Large intestine (tissue), 3 donors: ENCODE measurements at regions not wholly inside any gene's neighbourhood (a gene's known extent, or its start where the extent isn't known, plus 50 kb on each side); places are given as distances from the start of the nearest gene placed in this dataset.

Source experiments
- DNase-seq, 2 donors: peaks; one replicate each; pipeline versions ENCODE4 v3.0.0 to v3.0.0-alpha.2; 2013
- H3K27ac ChIP-seq: one replicate; pipeline ENCODE4 v1.5.1; 2013; ENCODE audit warnings: low read length
- H3K27me3 ChIP-seq: 2 replicates; pipeline ENCODE4 v1.6.1; 2013; ENCODE audit warnings: low read length; ENCODE audit not compliant: control insufficient read depth, insufficient read depth
- H3K36me3 ChIP-seq: 2 replicates; pipeline ENCODE4 v1.6.1; 2013; ENCODE audit warnings: low read length; ENCODE audit not compliant: control insufficient read depth, insufficient read depth
- H3K4me1 ChIP-seq: one replicate; pipeline ENCODE4 v1.6.1; 2013; ENCODE audit warnings: low read length; ENCODE audit not compliant: control insufficient read depth, insufficient read depth
- H3K4me3 ChIP-seq: one replicate; pipeline ENCODE4 v1.5.1; 2013; ENCODE audit warnings: low read length
- H3K9me3 ChIP-seq: one replicate; pipeline ENCODE4 v1.6.1; 2013; ENCODE audit warnings: mild to moderate bottlenecking, low read depth, low read length, moderate library complexity; ENCODE audit not compliant: control insufficient read depth
- WGBS: methylation state at CpG from one replicate; pipeline ENCODE4 v1.1.5; 2013; ENCODE audit warnings: low lambda C conversion rate; ENCODE audit not compliant: insufficient coverage; 5-methylcytosine and 5-hydroxymethylcytosine counted together

DNA sequence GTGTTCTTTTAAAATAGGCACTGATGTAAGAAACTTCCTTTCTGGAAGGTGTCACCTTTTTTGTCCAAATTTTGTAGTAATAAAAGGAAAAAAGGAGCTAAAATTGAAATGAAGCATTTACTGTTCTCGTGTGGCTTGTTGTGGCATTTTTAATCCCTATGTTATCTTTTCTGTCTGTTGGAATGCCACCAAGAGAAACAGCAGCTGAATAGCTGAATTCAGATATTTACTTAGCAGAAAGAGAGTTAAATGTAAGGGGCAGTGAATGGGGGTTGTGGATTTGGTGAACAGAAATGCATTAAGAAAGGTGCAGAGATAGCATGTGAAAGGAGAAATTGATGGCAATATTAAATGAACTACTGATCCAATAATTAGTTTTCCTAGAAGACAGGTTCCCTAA is 573.6 kb upstream of the EPHA7 start:
- Histone ChIP-seq H3K27ac (no peak overlapping the region), H3K4me1 (no peaks in the 10 kb centered on the region), H3K9me3 (no peaks in the 10 kb centered on the region), H3K36me3 (no peaks in the 10 kb centered on the region), H3K4me3 (no peak overlapping the region), H3K27me3 (no peaks in the 10 kb centered on the region)
- DNase-seq = no peak
- WGBS = 33% methylated on average over 1 of the region's 1 CpG

DNA sequence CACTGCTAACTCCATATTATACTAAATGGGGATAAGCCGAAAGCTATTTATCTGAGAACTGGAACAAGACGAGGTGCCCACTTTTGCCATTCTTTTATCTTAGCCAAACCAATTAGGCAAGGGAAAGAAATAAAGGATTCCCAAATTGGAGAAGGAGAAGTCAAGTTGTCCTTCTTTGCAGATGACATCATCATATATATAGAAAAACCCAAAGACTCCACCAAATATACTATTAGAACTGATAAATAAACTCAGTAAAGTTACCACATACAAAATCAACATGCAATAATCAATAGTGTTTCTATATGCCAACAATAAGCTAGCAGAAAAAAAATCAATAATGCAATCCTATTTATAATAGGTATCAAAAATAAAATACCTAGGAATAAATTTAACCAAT is 570.3 kb upstream of the EPHA7 start:
- Histone ChIP-seq H3K9me3 (no peaks in the 10 kb centered on the region), H3K27me3 (no peaks in the 10 kb centered on the region), H3K4me1 (no peaks in the 10 kb centered on the region), H3K36me3 (no peaks in the 10 kb centered on the region), H3K27ac (no peak overlapping the region), H3K4me3 (no peak overlapping the region)
- DNase-seq = no peak
- WGBS = 100% methylated on average over 2 of the region's 2 CpGs

DNA sequence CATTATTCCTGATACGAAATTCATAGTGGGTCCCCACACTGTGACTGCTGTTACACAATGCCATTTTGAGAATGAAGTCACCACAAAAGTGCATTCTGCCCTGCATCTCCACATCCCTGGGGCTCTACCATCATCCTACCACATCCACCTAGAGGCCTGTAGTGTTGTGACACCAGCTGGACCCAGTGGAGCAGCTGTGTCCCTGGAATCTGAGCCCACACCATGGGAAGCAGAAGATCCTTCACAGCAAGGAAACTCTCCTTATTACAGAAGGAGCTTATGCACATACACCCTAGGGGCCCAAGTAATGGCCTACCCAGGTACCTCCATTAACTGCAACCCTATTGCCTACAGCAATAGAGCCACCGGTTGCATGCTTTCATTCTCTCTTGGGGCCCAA is 566.6 kb upstream of the EPHA7 start:
- no peaks in the 10 kb centered on the region for H3K36me3 ChIP-seq
- H3K9me3 ChIP-seq = no peaks in the 10 kb centered on the region
- WGBS = no CpG with 5 or more reads among the region's 2 CpGs
- H3K27me3 ChIP-seq = no peaks in the 10 kb centered on the region
- no peaks in the 10 kb centered on the region for H3K4me1 ChIP-seq
- H3K27ac ChIP-seq = no peak overlapping the region
- no peak overlapping the region for H3K4me3 ChIP-seq
- DNase-seq = no peak

DNA sequence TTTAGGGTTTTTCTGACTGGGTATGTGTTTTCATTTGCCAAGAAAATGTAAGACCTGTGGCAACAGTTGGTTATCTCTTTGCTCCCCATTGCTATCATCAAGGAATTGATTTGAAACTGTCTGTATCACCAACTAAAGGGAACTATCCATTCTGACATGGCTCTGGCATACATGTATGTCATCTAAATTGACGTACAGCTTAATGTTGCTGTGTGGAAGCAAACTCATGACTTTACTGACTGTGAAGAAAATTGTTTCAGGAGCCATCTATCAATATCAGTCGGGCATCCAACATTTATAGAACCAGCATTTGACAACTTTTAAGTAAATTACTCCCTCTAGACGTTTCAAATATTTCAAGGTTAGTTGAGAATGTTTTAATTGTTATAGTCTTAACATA is 555.8 kb upstream of the EPHA7 start:
- WGBS = 100% methylated on average over 1 of the region's 3 CpGs
- Histone ChIP-seq H3K9me3 (no peaks in the 10 kb centered on the region), H3K4me1 (no peaks in the 10 kb centered on the region), H3K27ac (no peak overlapping the region), H3K4me3 (no peak overlapping the region), H3K27me3 (no peaks in the 10 kb centered on the region), H3K36me3 (no peaks in the 10 kb centered on the region)
- DNase-seq = no peak

DNA sequence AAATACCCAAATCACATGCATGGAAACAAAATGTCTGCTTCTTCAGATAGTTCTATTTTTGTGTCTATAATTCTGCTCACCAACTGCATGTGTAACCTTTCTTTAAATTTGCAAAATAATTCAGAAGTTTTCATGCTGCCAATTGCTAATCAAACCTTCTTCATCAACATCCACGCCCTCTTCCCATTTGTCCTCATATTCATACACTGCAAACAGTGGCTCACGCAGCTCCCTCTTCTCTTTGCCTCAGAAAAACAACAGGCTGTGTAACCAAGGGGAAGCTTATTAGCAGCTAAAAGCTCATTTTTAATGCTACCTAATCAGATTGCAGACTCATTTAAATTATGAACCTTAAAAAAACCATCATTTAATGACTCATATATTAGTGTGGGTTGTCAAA is 555.0 kb upstream of the EPHA7 start:
- Histone ChIP-seq H3K4me1 (no peaks in the 10 kb centered on the region), H3K27ac (no peak overlapping the region), H3K36me3 (no peaks in the 10 kb centered on the region), H3K4me3 (no peak overlapping the region), H3K9me3 (no peaks in the 10 kb centered on the region), H3K27me3 (no peaks in the 10 kb centered on the region)
- DNase-seq = no peak
- no CpG with 5 or more reads among the region's 2 CpGs for WGBS

DNA sequence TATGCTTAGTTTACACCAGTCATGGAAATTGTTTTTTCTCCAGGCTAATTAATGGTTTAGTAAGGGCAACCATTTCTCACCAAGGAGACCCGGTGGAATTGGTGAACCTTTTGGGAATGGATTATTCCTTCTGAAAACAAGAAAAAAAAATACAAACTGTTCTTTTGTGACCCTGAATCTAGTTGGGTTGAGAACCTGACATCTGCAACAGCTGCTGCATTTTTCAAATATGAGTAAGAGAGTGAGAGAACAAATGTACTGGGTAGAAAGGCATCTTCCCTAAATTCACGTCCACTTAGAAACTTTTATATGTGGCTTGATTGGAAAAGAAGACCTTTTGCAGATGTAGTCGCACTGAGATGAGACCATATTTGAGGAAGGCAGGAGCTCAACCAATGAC is 553.4 kb upstream of the EPHA7 start:
- DNase-seq = no peak
- Histone ChIP-seq H3K27ac (no peak overlapping the region), H3K4me3 (no peak overlapping the region), H3K9me3 (no peaks in the 10 kb centered on the region), H3K27me3 (no peaks in the 10 kb centered on the region), H3K4me1 (no peaks in the 10 kb centered on the region), H3K36me3 (no peaks in the 10 kb centered on the region)
- 90% methylated on average over 2 of the region's 3 CpGs for WGBS

DNA sequence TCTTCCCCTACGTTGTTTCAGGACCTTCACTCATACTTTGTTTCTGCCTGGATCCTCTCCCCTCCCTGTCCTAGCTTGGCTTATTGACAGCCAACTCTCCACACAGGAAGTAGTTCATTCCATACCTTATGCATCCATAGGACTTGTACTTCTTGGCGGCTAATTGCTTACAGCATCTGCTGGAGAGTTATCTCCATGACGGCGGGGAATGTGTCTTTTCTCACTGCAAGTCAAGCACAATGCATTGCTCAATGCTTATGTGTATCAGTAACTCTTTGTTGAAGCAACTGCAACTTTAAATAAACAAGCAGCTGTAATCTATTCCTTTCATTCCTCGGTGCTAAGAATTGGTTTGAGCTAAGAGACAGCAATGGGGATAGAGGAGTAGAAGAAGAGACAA is 551.3 kb upstream of the EPHA7 start:
- WGBS = no CpG with 5 or more reads among the region's 5 CpGs
- Histone ChIP-seq H3K36me3 (no peaks in the 10 kb centered on the region), H3K27me3 (no peaks in the 10 kb centered on the region), H3K4me1 (no peaks in the 10 kb centered on the region), H3K4me3 (no peak overlapping the region), H3K9me3 (no peaks in the 10 kb centered on the region), H3K27ac (no peak overlapping the region)
- DNase-seq = no peak

DNA sequence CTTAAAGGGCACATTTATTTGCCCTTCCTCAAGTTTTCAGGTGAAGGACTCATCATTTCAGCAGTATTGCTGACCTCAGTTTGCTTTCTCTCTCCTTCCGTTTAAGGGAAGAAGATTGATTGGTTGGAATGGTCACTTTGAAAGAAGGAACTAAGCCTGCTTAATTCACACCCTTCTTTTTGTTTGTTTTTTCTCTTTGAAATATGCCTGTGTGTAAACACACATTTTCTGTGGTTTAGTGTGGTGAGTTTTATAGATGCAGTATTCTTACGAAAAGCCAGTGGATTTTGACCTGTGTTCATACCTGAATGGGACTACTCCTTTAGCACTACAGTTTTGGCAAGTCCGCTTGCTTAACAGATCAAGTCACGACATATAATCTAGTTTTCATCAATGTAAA is 548.8 kb upstream of the EPHA7 start:
- 42% methylated on average over 2 of the region's 4 CpGs for WGBS
- no peak for DNase-seq
- H3K27ac ChIP-seq = no peak overlapping the region

DNA sequence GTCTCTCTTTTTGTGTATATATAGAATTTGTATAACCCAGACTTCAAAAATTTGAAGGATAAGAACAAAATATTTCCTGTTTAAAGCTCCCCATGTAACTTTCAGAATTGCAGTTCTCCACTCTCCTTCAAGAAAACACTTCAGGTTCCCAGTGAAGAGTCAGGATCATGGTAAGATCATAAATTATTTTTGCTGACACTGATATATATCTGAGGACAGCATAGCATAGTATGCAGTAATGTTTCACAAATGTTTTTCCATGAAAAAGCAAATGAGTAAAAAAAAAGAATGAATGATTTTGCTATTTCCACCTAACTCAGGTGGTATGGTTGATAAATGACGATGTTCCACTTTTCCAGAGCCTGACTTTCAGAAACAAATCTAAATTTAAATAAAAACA is 545.6 kb upstream of the EPHA7 start:
- WGBS = no CpG with 5 or more reads among the region's 1 CpG
- no peaks in the 10 kb centered on the region for H3K27me3 ChIP-seq
- no peak overlapping the region for H3K4me3 ChIP-seq
- H3K27ac ChIP-seq = no peak overlapping the region
- H3K36me3 ChIP-seq = no peaks in the 10 kb centered on the region
- no peaks in the 10 kb centered on the region for H3K4me1 ChIP-seq
- no peak for DNase-seq
- no peaks in the 10 kb centered on the region for H3K9me3 ChIP-seq

More for the DNA sequence above, 548.8 kb upstream of the EPHA7 start:
- no peaks in the 10 kb centered on the region for H3K9me3 ChIP-seq
- no peaks in the 10 kb centered on the region for H3K4me1 ChIP-seq
- H3K4me3 ChIP-seq = no peak overlapping the region
- no peaks in the 10 kb centered on the region for H3K36me3 ChIP-seq
- H3K27me3 ChIP-seq = no peaks in the 10 kb centered on the region

DNA sequence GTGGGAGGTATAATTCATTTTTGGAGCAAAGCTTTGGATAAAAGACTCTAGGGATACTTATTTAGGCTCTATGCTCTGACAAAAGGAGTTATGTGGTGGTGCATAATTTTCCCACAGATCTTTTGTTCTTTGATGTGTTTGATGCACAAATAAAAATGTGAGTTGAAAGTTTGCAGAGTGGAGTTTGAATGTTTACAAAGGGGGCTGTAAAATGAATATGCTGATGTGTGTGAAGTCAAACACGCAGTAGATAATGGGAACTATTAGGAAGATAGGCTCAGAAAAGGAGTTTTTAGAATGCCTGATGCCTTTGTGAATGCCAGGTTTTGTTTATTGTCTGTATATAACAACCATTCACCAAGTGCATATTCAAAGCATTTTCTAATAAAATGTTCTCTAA is 545.0 kb upstream of the EPHA7 start:
- Histone ChIP-seq H3K9me3 (no peaks in the 10 kb centered on the region), H3K27me3 (no peaks in the 10 kb centered on the region), H3K4me1 (no peaks in the 10 kb centered on the region), H3K36me3 (no peaks in the 10 kb centered on the region), H3K27ac (no peak overlapping the region), H3K4me3 (no peak overlapping the region)
- WGBS = 20% methylated on average over 1 of the region's 1 CpG
- DNase-seq = no peak

DNA sequence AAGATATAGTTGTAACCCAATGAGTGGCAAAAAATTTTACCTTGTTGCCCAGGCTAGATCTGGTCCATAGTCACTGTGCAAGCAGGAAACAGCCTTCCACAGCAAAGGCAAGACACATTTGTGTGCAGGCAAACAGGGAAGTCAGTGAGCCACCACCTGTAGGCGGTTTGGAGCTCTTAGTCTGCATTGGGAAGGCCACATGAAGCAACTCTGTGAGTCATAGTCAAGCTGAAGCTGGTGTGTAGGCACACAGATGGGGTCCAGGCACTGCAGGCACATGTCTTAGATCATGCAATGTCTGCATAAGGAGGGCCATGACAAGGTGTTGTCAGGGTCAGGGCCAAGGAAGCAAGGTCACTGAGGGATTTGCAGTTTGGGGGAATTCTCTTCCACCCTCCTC is 543.2 kb upstream of the EPHA7 start:
- no peak overlapping the region for H3K4me3 ChIP-seq
- peak in 1 of 2 donors; percentile 3 for DNase-seq
- no peaks in the 10 kb centered on the region for H3K36me3 ChIP-seq
- H3K27ac ChIP-seq = no peak overlapping the region
- H3K4me1 ChIP-seq = no peaks in the 10 kb centered on the region
- no peaks in the 10 kb centered on the region for H3K9me3 ChIP-seq
- H3K27me3 ChIP-seq = no peaks in the 10 kb centered on the region
- no CpG with 5 or more reads among the region's 1 CpG for WGBS
